ENCODE measurements at regions not wholly inside any gene's neighbourhood (a gene's known extent, or its start where the extent isn't known, plus 50 kb on each side); places are given as distances from the start of the nearest gene placed in this dataset.

DNA sequence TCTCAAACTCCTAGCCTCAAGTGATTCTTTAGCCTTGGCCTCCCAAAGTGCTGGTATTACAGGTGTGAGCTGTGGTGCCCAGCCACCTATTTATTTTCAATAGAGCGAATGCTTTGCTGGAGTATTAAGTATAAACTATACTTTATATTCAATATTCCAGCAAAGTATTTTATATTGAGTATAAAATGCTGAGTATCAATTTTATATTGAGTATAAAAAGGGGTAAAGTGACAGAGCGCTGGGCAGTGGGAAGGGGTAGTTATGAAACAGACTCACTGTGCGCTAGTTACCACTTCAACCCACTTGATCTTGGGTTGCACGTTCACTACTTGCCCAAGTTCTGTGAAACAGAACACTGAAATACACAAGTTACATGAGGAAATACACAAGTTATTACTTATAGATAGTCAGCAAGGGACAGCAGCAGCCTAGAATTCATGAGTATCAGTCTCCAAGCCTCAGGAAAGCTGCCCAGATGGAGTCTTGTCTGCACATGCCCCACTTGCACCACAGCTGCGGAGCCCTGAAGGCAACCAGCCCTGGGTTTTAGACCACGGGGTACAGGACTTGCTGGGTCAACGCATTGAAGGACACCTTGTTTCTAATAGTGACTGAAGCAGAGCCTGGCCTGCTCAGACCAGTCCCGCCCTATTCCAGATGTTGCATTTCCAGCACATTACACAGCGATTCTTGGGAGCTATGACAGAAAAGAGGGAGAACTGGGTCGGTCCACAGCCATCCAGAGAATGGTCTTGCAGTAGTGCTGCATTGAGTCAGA is 51.6 kb upstream of the SYT13 start:
- no peak overlapping the region for H4K5ac ChIP-seq (ENCODE audit: insufficient read length, low read depth, low read length)
- no peaks in the 10 kb centered on the region for H3K9me3 ChIP-seq (ENCODE audit: control insufficient read depth, low read depth, low read length)
- no peaks in the 10 kb centered on the region for H3K27me3 ChIP-seq (ENCODE audit: insufficient read depth, low read length)
- Mint-ChIP-seq H3K4me1 (peaks cover 23 to 30% of the 10 kb centered on the region in 2 experiments), H3K27ac (no peak overlapping the region; a peak in 1 of 7 replicates), H3K9me3 (no peaks in the 10 kb centered on the region), H3K36me3 (ENCODE audit: insufficient read depth in 1 of 3, low read depth in 3 of 3) (no peaks in the 10 kb centered on the region), H3K27me3 (ENCODE audit: low read depth) (peaks cover 8% of the 10 kb centered on the region), H3K4me3 (no peak overlapping the region)
- TF ChIP-seq, protein P1, sequence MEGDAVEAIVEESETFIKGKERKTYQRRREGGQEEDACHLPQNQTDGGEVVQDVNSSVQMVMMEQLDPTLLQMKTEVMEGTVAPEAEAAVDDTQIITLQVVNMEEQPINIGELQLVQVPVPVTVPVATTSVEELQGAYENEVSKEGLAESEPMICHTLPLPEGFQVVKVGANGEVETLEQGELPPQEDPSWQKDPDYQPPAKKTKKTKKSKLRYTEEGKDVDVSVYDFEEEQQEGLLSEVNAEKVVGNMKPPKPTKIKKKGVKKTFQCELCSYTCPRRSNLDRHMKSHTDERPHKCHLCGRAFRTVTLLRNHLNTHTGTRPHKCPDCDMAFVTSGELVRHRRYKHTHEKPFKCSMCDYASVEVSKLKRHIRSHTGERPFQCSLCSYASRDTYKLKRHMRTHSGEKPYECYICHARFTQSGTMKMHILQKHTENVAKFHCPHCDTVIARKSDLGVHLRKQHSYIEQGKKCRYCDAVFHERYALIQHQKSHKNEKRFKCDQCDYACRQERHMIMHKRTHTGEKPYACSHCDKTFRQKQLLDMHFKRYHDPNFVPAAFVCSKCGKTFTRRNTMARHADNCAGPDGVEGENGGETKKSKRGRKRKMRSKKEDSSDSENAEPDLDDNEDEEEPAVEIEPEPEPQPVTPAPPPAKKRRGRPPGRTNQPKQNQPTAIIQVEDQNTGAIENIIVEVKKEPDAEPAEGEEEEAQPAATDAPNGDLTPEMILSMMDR (conservative IDR thresholded peaks at IDR 0.05) = no peak
- no peak overlapping the region for H2BK20ac ChIP-seq (ENCODE audit: low read depth, low read length, poor library complexity, severe bottlenecking)
- no peak overlapping the region for H2AK5ac ChIP-seq (ENCODE audit: insufficient read length, low read length)
- H2BK12ac ChIP-seq (ENCODE audit: insufficient read length, low read depth, low read length) = no peak overlapping the region
- no peak overlapping the region for H3K4me2 ChIP-seq (ENCODE audit: insufficient read depth, insufficient read length, low read length)
- H3K18ac ChIP-seq (ENCODE audit: insufficient read length, low read depth, low read length) = no peak overlapping the region
- DNase-seq = no peak
- no peak overlapping the region for H3K4ac ChIP-seq (ENCODE audit: low read depth, low read length)
- no peak overlapping the region for H4K8ac ChIP-seq (replicated peaks; ENCODE audit: insufficient read length, low read depth, low read length)
- no peak overlapping the region for H3K56ac ChIP-seq (ENCODE audit: insufficient read length, low read depth, low read length)
- no peak overlapping the region for H3K27ac ChIP-seq (ENCODE audit: insufficient read length, low read depth, low read length)
- no CpG with 5 or more reads among the region's 10 CpGs for WGBS (ENCODE audit: extremely low coverage, insufficient read length, low lambda C conversion rate)
- H3K14ac ChIP-seq (ENCODE audit: insufficient read depth, low read length) = no peak overlapping the region
- no peak overlapping the region for H2BK5ac ChIP-seq (ENCODE audit: insufficient read length, low read length)
- H3K4me1 ChIP-seq (ENCODE audit: insufficient read depth, low read length) = no peaks in the 10 kb centered on the region
- H3K79me2 ChIP-seq (ENCODE audit: insufficient read depth, low read length) = no peaks in the 10 kb centered on the region
- H3K79me1 ChIP-seq (ENCODE audit: insufficient read depth, low read depth, low read length, poor library complexity, severe bottlenecking) = no peaks in the 10 kb centered on the region
- no peak overlapping the region for H3K23ac ChIP-seq (ENCODE audit: insufficient read length, low read depth, low read length)
- no peak overlapping the region for H2AFZ ChIP-seq (ENCODE audit: low read length)
- H3K9ac ChIP-seq (ENCODE audit: extremely low read depth, insufficient read length, low read length) = no peak overlapping the region
- no peaks in the 10 kb centered on the region for H3K23me2 ChIP-seq (ENCODE audit: insufficient read length, low read depth, low read length, poor library complexity, severe bottlenecking)
- no peak overlapping the region for H2BK15ac ChIP-seq (ENCODE audit: low read depth, low read length)
- H4K91ac ChIP-seq (ENCODE audit: insufficient read length, low read depth, low read length) = no peak overlapping the region
- H4K20me1 ChIP-seq (ENCODE audit: control insufficient read depth, insufficient read depth, insufficient read length) = no peaks in the 10 kb centered on the region
- no peak overlapping the region for H2BK120ac ChIP-seq (ENCODE audit: low read depth, low read length, poor library complexity, severe bottlenecking)
- H3T11ph ChIP-seq (ENCODE audit: low read length) = no peak overlapping the region

Measured in H9 (cell line).